Spleen (tissue), 7 donors: ENCODE measurements at regions not wholly inside any gene's neighbourhood (a gene's known extent, or its start where the extent isn't known, plus 50 kb on each side); places are given as distances from the start of the nearest gene placed in this dataset.

Source experiments
- CTCF ChIP-seq, 11 experiments: fragments of 200-600 bp in 7 of 11; fragments of 450-650 bp in 4 of 11; sonication (generic) in 4 of 11; IDR thresholded peaks in 8 of 11; conservative IDR thresholded peaks in 3 of 11; 1 replicate in 7 of 11; 2 replicates in 4 of 11; pipeline versions ENCODE4 v1.4.0 to v1.8.0; 2016 to 2021; ENCODE audit warnings: antibody characterized with exemption in 11 of 11, inconsistent platforms in 4 of 11, mild to moderate bottlenecking in 1 of 11
- POLR2AphosphoS5 ChIP-seq, 3 donors: sonication (generic); formaldehyde crosslinking; IDR thresholded peaks; one replicate each; pipeline ENCODE4 v1.5.1; 2017; ENCODE audit warnings: antibody characterized with exemption in 3 of 3
- donor health status: DM: no; HTN: no; CAD: no; lungs with moderate emphysema.
- donor health status: DM: no; HTN: no; CAD: no.
- donor health status: DM: no; HTN: no; CAD: no.

- no peak for TF ChIP-seq POLR2AphosphoS5 (IDR thresholded peaks at IDR 0.05)
- no peak for TF ChIP-seq CTCF (IDR thresholded peaks at IDR 0.05 in 8 of 11, conservative IDR thresholded peaks at IDR 0.05 in 3 of 11)
Observed at GRCh38 chr20:41877911-41878310, 259.7 kb upstream of the CHD6 start.
